NCI-H2227 (cell line): ENCODE measurements at regions not wholly inside any gene's neighbourhood (a gene's known extent, or its start where the extent isn't known, plus 50 kb on each side); places are given as distances from the start of the nearest gene placed in this dataset.
"Not testable (repeated sequence)": the region's sequence is repeated elsewhere in the genome, so short reads cannot be mapped to it uniquely, and the experiment has no call there.

Source experiments
- DNase-seq: peaks from one replicate; lab custom pipeline; 2025; ENCODE audit not compliant: unreplicated experiment; lab: John Stamatoyannopoulos, UW

DNA sequence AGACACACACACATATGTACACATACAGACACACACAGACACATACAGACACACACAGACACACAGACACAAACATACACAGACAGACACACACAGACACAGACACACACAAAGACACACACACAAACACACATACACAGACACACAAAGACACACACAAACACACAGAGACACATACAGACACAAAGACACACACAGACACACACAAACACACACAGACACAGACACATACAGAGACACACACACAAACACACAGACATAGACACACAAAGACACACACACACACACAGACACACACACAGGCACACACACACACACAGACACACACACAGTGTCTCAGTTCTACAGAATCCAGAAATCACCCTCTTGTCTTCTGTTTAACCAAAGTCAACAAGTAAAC is 280.7 kb downstream of the ASMT start:
- no peak for DNase-seq

DNA sequence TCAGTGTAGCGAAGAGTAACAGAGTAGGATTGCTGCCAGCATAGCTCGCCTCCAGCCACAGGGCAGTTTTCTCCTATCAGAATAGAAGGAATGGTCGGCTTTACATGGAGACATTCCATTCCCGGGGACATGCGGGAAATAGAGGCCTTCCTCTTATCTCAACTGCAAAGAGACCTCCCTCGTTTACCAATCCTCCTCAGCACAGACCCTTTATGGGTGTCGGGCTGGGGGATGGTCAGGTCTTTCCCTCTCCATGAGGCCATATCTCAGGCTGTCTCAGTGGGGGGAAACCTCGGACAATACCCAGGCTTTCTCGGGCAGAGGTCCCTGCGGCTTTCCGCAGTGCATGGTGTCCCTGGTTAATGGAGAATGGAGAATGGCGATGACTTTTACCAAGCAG is 285.0 kb downstream of the ASMT start:
- DNase-seq: no peak

GRCh38 chrX:1902901-1903235 is 288.0 kb downstream of the ASMT start:
- no peak for DNase-seq

GRCh38 chrX:1903236-1903935 is 288.5 kb downstream of the ASMT start:
- DNase-seq: no peak

DNA sequence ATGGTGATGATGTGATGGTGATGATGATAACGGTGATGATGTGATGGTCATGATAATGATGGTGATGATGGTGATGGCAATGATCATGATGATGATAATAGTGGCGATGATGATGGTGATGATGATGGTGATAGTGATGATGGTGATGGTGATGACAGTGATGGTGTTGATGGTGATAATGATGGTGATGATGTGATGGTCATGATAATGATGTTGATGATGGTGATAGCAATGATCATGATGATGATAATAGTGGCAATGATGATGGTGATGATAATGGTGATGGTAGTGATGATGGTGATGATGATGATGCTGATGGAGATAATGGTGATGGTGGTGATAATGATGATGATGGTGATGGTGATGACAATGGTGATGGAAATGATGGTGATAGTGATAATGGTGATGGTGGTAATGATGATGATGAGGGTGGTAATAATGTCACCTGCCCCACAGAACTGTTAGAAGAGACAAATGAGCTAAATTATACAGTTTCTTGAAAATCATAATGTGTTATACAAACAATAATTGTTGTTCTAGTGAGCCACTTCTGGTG is 289.9 kb downstream of the ASMT start:
- DNase-seq: no peak

DNA sequence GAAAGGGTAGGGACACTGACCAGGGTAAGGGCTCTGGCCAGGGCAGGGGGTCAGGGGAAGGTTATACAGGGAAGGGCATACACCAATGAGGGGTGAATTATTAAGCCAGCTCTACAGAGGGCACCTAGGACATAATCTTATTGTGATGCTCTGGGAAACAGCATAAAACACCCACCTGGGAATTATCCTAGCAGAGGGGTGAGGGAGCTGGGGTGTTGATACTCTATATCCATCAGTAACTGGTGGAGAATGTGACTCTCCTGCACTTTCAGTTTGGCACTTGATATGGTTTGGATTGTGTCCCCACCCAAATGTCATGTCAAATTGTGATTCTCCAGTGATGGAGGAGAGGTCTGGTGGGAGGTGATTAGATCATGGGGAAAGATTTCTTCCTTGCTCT is 291.2 kb downstream of the ASMT start:
- DNase-seq: no peak

DNA sequence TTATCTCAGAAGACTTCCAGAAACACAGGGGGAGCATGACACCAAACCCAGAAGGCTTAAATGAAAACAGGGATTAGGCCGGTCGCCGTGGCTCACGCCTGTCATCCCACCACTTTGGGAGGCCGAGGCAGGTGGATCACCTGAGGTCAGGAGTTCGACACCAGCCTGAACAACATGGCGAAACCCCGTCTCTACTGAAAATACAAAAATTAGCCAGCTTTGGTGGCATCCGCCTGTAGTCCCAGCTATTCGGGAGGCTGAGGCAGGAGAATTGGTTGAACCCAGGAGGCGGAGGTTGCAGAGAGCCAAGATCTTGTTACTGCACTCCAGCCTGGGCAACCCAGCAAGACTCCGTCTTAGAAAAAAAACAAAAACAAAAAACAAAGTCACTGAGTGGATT is 294.1 kb downstream of the ASMT start:
- not testable (repeated sequence) for DNase-seq

DNA sequence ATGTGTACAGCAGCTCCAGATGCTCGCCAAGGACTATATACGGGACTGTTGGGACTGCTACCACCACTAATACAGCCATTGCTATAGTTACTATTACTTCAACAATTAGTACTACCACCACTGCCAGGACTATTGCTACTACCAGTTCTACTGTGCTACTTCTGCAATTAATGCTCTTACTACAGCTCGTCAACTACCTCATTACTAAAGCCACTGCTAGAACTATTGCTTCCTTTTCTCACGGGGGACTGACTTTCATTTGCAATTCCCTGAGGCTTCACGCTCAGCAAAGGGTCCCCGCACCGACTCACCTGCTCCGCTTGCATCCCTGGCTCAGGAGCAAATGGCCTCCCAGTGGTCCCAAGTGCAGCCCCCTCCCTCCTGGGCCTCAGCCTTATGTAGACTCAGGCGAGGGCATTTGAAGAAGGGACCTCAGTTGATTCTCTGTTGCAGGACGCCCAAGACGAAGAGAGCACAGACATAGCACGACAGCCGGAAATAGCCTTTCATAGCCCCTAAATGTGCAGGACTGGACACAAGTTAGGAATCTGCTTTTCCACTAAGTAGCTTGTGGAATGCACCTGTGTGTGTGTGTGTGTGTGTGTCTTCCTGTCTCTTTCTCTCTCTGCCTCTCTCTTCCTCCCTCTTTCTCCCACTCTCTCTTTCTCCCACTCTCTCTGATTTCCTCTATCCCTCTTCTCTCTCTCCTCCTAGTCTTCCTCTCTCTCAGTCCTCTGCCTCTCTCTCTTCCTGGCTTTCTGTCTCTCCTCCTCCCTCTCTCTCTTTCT is 294.8 kb downstream of the ASMT start:
- no peak for DNase-seq

DNA sequence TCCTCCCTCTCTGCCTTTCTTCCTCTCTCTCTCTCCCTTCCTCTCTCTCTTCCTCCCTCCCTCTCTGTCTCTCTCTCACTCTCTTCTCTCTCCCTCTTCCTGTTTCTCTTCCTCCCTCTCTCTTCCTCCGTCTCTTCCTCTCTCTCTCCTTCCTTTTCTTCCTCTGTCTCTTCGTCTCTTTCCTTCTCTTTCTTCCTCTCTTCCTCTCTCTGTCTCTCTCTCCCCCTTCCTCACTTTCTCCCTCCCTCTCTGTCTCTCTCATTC is 295.3 kb downstream of the ASMT start:
- no peak for DNase-seq

- no peak for DNase-seq
These were observed 296.7 kb downstream of the ASMT start for GRCh38 chrX:1911401-1912128.

GRCh38 chrX:1912193-1912592 is 297.3 kb downstream of the ASMT start:
- no peak for DNase-seq

- no peak for DNase-seq
These were observed 299.9 kb downstream of the ASMT start for GRCh38 chrX:1914606-1915365.

- DNase-seq: no peak
These were observed 303.9 kb downstream of the ASMT start for GRCh38 chrX:1918780-1919179.

DNA sequence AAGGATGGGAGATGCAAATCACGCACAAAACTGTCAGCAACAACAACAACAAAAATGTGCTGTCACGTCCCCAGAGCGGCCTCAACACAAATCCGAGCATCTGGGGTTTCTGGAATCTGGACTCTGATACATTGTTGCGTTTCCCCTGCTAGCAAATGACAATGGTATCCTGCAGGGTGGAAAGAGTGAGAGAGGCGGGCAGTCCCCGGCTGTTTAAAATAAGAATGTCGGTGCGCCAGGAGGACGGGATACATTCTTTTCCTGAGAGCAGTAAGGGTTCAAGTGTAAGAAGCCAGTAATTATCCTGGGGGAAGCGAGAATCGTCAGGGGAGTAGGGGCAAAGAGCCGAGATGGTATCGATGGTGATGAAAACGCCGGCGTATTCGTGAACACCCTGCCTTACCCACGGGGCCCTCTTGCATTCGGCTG is 310.2 kb downstream of the ASMT start:
- DNase-seq: peak; percentile 78

DNA sequence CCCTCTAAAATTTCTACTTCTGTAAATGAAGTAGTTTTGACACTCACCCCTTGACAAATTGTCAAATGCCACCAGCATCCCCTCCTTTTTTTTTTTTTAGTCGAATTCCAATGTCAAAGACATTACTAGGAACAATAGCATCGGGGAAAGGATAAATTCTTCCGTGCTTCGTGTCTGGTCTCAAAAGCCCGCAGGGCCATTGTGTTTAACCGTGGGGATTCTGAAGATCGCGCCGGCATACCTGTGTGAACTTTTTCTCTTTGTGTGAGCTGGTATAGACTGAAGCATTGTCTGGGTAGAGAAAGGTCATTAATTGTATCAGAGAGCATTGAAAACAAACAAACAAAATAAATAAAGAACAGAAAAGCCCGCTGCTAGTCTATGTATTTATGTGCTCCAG is 313.9 kb downstream of the ASMT start:
- no peak for DNase-seq

- DNase-seq: no peak
These were observed 317.4 kb downstream of the ASMT start for GRCh38 chrX:1932231-1932630.

- DNase-seq: no peak
These were observed 319.1 kb downstream of the ASMT start for GRCh38 chrX:1933964-1934363.

- DNase-seq: no peak
These were observed 320.9 kb downstream of the ASMT start for GRCh38 chrX:1935805-1936204.

DNA sequence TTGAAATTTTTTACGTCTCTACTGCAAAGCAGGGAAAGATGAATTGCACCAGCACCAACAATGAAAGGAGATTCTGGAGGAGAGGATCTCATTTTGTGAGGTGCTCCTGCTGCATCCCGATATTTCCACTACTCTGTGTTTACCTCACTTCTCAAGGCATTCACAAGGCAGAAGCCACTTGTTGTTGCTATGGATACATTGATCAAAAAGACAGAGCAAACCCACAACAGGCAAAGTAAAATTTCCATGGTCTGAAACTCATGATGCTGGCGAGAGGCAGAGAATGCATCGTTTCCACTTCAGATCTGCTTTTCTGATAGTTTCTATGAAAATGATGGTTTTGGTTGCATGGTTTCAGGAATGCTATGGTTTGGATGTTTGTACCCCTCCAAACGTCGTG is 323.3 kb downstream of the ASMT start:
- DNase-seq: no peak

- DNase-seq: no peak
These were observed 326.5 kb downstream of the ASMT start for GRCh38 chrX:1941321-1941720.

DNA sequence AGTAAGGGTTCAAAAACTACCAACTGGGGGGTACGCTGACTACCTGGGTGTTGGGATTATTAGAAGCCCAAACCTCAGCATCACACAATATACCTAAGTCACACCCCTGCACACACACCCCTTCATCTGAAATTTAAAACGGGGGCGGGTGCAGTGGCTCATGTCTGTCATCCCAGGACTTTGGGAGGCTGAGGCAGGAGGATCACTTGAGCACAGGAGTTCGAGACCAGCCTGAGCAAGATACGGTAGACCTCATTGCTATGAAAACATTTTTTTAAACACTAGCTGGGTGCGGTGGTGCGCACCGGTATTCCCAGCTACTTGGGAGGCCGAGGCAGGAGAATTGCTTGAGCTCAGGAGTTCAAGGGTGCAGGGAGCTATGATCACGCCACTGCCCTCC is 331.0 kb downstream of the ASMT start:
- no peak for DNase-seq
